ENCODE measurements at regions not wholly inside any gene's neighbourhood (a gene's known extent, or its start where the extent isn't known, plus 50 kb on each side); places are given as distances from the start of the nearest gene placed in this dataset.

- TF ChIP-seq POLR2A (IDR thresholded peaks at IDR 0.05), result no peak
- TF ChIP-seq, protein P1, sequence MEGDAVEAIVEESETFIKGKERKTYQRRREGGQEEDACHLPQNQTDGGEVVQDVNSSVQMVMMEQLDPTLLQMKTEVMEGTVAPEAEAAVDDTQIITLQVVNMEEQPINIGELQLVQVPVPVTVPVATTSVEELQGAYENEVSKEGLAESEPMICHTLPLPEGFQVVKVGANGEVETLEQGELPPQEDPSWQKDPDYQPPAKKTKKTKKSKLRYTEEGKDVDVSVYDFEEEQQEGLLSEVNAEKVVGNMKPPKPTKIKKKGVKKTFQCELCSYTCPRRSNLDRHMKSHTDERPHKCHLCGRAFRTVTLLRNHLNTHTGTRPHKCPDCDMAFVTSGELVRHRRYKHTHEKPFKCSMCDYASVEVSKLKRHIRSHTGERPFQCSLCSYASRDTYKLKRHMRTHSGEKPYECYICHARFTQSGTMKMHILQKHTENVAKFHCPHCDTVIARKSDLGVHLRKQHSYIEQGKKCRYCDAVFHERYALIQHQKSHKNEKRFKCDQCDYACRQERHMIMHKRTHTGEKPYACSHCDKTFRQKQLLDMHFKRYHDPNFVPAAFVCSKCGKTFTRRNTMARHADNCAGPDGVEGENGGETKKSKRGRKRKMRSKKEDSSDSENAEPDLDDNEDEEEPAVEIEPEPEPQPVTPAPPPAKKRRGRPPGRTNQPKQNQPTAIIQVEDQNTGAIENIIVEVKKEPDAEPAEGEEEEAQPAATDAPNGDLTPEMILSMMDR (IDR thresholded peaks at IDR 0.05), result no peak
These were observed 116.8 kb upstream of the SPRED2 start for GRCh38 chr2:65549257-65549627.
